OCI-LY3 (cell line): ENCODE measurements at regions not wholly inside any gene's neighbourhood (a gene's known extent, or its start where the extent isn't known, plus 50 kb on each side); places are given as distances from the start of the nearest gene placed in this dataset.

Source experiments
- H2AFZ ChIP-seq: fragments of 200-600, 300-600 bp; shearing (Covaris generic); 2 replicates; pipeline ENCODE4 v1.6.0; 2014; ENCODE audit warnings: antibody characterized with exemption, low read depth, low read length
- H3K27ac ChIP-seq: fragments of 200-600, 300-600 bp; sonication (generic); 2 replicates; pipeline ENCODE4 v1.5.1; 2014; ENCODE audit warnings: mild to moderate bottlenecking, low read length, moderate library complexity, mixed read lengths
- H3K27me3 ChIP-seq: fragments of 200-600, 300-600 bp; sonication (generic); 2 replicates; pipeline ENCODE4 v1.6.1; 2014; ENCODE audit warnings: low read depth, low read length, mixed read lengths
- H3K36me3 ChIP-seq: fragments of 200-600, 300-600 bp; sonication (generic); replicated peaks from 2 replicates; pipeline ENCODE3; 2014; ENCODE audit warnings: low read depth, low read length, mixed read lengths
- H3K4me1 ChIP-seq: fragments of 300-600, 200-600 bp; sonication (generic); 2 replicates; pipeline ENCODE4 v1.6.1; 2014; ENCODE audit warnings: low read length, mixed read lengths
- H3K4me2 ChIP-seq: fragments of 200-600, 300-600 bp; sonication (generic); 2 replicates; pipeline ENCODE4 v1.6.1; 2014; ENCODE audit warnings: low read length, mixed read lengths
- H3K4me3 ChIP-seq: fragments of 300-600, 200-600 bp; sonication (generic); 2 replicates; pipeline ENCODE4 v1.5.1; 2014; ENCODE audit warnings: antibody characterized with exemption, mild to moderate bottlenecking, low read length, moderate library complexity
- H3K79me2 ChIP-seq: fragments of 300-600, 200-600 bp; shearing (Covaris generic); 2 replicates; pipeline ENCODE4 v1.6.1; 2014; ENCODE audit warnings: mild to moderate bottlenecking, low read length, mixed read lengths
- H3K9ac ChIP-seq: fragments of 300-600, 200-600 bp; shearing (Covaris generic); 2 replicates; pipeline ENCODE4 v1.6.0; 2014; ENCODE audit warnings: mild to moderate bottlenecking, low read length, moderate library complexity
- H3K9me3 ChIP-seq: fragments of 200-600, 300-600 bp; shearing (Covaris generic); 2 replicates; pipeline ENCODE4 v1.6.1; 2014; ENCODE audit warnings: low read length, mixed read lengths; ENCODE audit not compliant: insufficient read depth
- H4K20me1 ChIP-seq: fragments of 200-600, 300-600 bp; sonication (generic); 2 replicates; pipeline ENCODE4 v1.6.1; 2016; ENCODE audit warnings: low read length, mixed read lengths; ENCODE audit not compliant: insufficient read depth
- EZH2phosphoT487 ChIP-seq: fragments of 200-600 bp; shearing (Covaris generic); IDR thresholded peaks from 2 replicates; pipeline ENCODE4 v1.6.1; 2018; ENCODE audit warnings: antibody characterized with exemption, mixed run types, low read depth
- TF ChIP-seq, protein P1 (sequence below): fragments of 200-600, 300-600 bp; sonication (generic); IDR thresholded peaks from 2 replicates; pipeline ENCODE4 v1.5.1; 2014; ENCODE audit warnings: antibody characterized with exemption, low read length, low read depth

DNA sequence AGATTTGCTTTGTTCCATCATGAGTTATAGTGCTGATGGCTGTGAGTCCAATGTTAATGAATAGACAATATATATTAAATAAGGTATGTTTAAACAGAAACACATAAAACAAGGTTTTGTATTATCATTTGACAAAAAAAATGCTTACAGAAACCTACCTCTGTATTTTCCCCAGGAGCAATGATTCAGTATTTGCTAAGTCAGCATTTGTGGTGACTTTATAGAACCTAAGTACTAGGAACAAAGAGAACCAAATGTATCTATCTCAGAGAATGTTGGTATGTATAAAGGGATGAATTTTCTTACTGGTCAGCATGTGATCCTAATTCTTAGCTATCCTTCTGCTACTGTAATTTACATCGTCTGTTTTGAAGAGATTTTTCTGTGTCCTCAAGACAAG is 421.5 kb upstream of the SEL1L start:
- H3K4me3 ChIP-seq = no peak overlapping the region
- H4K20me1 ChIP-seq = no peaks in the 10 kb centered on the region
- no peaks in the 10 kb centered on the region for H3K9me3 ChIP-seq

DNA sequence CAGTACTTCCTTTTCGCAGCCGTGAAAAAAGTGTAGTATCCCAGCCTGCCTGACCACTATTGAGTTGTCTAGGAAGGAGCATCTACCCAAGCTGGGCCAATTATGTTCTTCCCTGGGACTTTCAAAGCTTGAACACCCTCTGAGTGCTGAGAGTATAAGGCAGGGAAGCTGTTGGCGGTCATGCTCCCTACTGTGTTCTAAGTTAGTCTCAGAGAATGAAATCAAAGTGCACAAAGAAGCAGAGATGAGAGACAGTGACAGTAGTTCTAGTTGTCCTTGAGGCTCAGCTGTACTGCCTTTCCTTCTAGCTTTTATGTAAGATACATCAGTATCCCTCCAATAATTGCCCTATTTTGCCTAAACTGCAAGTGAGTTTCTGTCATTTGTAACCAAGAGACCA is 427.1 kb upstream of the SEL1L start:
- Histone ChIP-seq H3K27ac (no peak overlapping the region), H3K9me3 (no peaks in the 10 kb centered on the region)

More for the DNA sequence above, 421.5 kb upstream of the SEL1L start:
- no peaks in the 10 kb centered on the region for H3K27me3 ChIP-seq
- no peak overlapping the region for H3K9ac ChIP-seq
- H2AFZ ChIP-seq = no peak overlapping the region
- TF ChIP-seq, protein P1, sequence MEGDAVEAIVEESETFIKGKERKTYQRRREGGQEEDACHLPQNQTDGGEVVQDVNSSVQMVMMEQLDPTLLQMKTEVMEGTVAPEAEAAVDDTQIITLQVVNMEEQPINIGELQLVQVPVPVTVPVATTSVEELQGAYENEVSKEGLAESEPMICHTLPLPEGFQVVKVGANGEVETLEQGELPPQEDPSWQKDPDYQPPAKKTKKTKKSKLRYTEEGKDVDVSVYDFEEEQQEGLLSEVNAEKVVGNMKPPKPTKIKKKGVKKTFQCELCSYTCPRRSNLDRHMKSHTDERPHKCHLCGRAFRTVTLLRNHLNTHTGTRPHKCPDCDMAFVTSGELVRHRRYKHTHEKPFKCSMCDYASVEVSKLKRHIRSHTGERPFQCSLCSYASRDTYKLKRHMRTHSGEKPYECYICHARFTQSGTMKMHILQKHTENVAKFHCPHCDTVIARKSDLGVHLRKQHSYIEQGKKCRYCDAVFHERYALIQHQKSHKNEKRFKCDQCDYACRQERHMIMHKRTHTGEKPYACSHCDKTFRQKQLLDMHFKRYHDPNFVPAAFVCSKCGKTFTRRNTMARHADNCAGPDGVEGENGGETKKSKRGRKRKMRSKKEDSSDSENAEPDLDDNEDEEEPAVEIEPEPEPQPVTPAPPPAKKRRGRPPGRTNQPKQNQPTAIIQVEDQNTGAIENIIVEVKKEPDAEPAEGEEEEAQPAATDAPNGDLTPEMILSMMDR = no peak
- TF ChIP-seq EZH2phosphoT487 = no peak
- H3K79me2 ChIP-seq = no peaks in the 10 kb centered on the region
- no peak overlapping the region for H3K4me2 ChIP-seq
- H3K27ac ChIP-seq = no peak overlapping the region
- H3K36me3 ChIP-seq = no peaks in the 10 kb centered on the region
- no peaks in the 10 kb centered on the region for H3K4me1 ChIP-seq

DNA sequence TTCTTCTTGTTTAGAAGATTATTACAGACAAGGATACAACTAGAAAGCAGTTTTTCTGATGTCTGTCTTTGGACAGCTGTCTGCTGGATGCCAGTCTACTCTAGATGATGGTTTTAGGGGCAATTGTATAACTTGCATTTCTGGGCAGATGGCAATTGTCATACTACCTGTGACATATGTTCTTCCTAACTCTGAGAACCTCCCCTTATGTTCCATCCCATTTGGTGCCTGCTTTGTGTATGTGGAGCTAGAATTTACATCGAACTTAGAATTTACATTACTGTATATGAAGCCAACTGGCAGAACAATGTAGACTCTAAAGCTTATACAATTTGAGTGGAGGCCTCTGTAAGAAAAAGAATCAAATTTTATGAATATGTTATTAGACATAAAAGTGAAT is 430.2 kb upstream of the SEL1L start:
- H3K9me3 ChIP-seq = peaks cover 3% of the 10 kb centered on the region; the same call in 1 of the 2 replicates
- H2AFZ ChIP-seq = no peak overlapping the region
- H3K27me3 ChIP-seq = no peaks in the 10 kb centered on the region
- H3K36me3 ChIP-seq = no peaks in the 10 kb centered on the region
- no peak overlapping the region for H3K27ac ChIP-seq
- TF ChIP-seq, protein P1 = no peak
- TF ChIP-seq EZH2phosphoT487 = no peak
- H3K4me3 ChIP-seq = no peak overlapping the region
- H3K79me2 ChIP-seq = no peaks in the 10 kb centered on the region
- H3K4me1 ChIP-seq = no peaks in the 10 kb centered on the region
- no peaks in the 10 kb centered on the region for H4K20me1 ChIP-seq
- H3K9ac ChIP-seq = no peak overlapping the region
- no peak overlapping the region for H3K4me2 ChIP-seq

More for the DNA sequence above, 427.1 kb upstream of the SEL1L start:
- H4K20me1 ChIP-seq = no peaks in the 10 kb centered on the region
- no peaks in the 10 kb centered on the region for H3K27me3 ChIP-seq
- H3K36me3 ChIP-seq = no peaks in the 10 kb centered on the region
- H3K9ac ChIP-seq = no peak overlapping the region
- H3K4me3 ChIP-seq = no peak overlapping the region
- no peaks in the 10 kb centered on the region for H3K79me2 ChIP-seq
- no peaks in the 10 kb centered on the region for H3K4me1 ChIP-seq
- no peak overlapping the region for H2AFZ ChIP-seq
- no peak for TF ChIP-seq EZH2phosphoT487
- TF ChIP-seq, protein P1 = no peak
- H3K4me2 ChIP-seq = no peak overlapping the region

DNA sequence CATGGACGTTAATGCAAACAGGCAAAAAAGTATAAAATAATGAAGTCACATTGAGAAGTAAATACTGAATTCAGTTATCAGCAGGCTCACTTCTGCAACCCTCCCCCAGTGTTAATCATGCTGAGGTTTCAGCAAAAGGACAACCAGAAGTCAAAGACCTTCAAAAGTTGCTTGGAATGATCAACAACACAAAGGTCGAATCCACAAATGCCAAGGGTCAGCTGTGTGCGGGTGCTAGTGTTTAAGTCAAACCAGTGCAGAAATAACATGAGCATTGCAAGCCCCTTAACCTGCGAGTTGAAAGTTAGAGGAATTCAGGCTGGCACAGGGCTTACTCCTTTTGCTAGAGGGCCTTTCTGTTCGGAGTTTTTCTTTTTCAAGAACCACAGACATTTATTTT is 436.7 kb upstream of the SEL1L start:
- Histone ChIP-seq H3K27ac (no peak overlapping the region), H3K4me3 (no peak overlapping the region), H2AFZ (no peak overlapping the region), H3K27me3 (no peaks in the 10 kb centered on the region), H3K4me2 (no peak overlapping the region), H3K9ac (no peak overlapping the region), H3K36me3 (no peaks in the 10 kb centered on the region), H3K79me2 (no peaks in the 10 kb centered on the region), H3K4me1 (no peaks in the 10 kb centered on the region), H3K9me3 (peaks cover 5% of the 10 kb centered on the region), H4K20me1 (no peaks in the 10 kb centered on the region)
- no peak for TF ChIP-seq EZH2phosphoT487
- TF ChIP-seq, protein P1 = no peak
